Activated B cell treated with CpG ODN at 0.5 μM for 24 hours (primary cell): ENCODE measurements at regions not wholly inside any gene's neighbourhood (a gene's known extent, or its start where the extent isn't known, plus 50 kb on each side); places are given as distances from the start of the nearest gene placed in this dataset.

ENCODE experiments used
- ATAC-seq: fragments of 200-7000 bp; cut with Tn5 transposase; one replicate; pipeline ENCODE4 v1.10.0; 2021; ENCODE audit warnings: low read depth, mild to moderate bottlenecking, moderate library complexity
- CTCF ChIA-PET: fragments of 350-600 bp; sonication (Branson Sonifier 250); formaldehyde crosslinking; loops from one replicate; lab custom pipeline; 2021; ENCODE audit warnings: antibody characterized with exemption; lab: Charles Lee
- POLR2A ChIA-PET: fragments of 350-600 bp; sonication (Branson Sonifier 250); formaldehyde crosslinking; loops from one replicate; lab custom pipeline; 2021; ENCODE audit warnings: antibody characterized with exemption; lab: Charles Lee
- DNase-seq: peaks from one replicate; pipeline ENCODE4 v3.0.0; 2022
- H3K27ac Mint-ChIP-seq: one replicate; pipeline ENCODE4 v1.8.0; 2020; ENCODE audit warnings: mixed read lengths
- H3K27me3 Mint-ChIP-seq: one replicate; pipeline ENCODE4 v1.8.0; 2021; ENCODE audit warnings: mixed read lengths
- H3K36me3 Mint-ChIP-seq: one replicate; pipeline ENCODE4 v1.8.0; 2021; ENCODE audit warnings: low read depth, mixed read lengths
- H3K4me1 Mint-ChIP-seq: one replicate; pipeline ENCODE4 v1.8.0; 2021; ENCODE audit warnings: mixed read lengths
- H3K4me3 Mint-ChIP-seq: one replicate; pipeline ENCODE4 v1.8.0; 2020; ENCODE audit warnings: mild to moderate bottlenecking, mixed read lengths
- H3K9me3 Mint-ChIP-seq: one replicate; pipeline ENCODE4 v1.8.0; 2020; ENCODE audit warnings: mixed read lengths
- intact Hi-C: fragments of 100-400 bp; cut with micrococcal nuclease; formaldehyde crosslinking; loops from one replicate; pipeline ENCODE4 v1.15.1; 2024
- TF ChIP-seq, protein P1 (sequence below): fragments of 200-600 bp; IDR thresholded peaks from one replicate; pipeline ENCODE4 v1.8.0; 2022; ENCODE audit warnings: antibody characterized with exemption, mild to moderate bottlenecking

DNA sequence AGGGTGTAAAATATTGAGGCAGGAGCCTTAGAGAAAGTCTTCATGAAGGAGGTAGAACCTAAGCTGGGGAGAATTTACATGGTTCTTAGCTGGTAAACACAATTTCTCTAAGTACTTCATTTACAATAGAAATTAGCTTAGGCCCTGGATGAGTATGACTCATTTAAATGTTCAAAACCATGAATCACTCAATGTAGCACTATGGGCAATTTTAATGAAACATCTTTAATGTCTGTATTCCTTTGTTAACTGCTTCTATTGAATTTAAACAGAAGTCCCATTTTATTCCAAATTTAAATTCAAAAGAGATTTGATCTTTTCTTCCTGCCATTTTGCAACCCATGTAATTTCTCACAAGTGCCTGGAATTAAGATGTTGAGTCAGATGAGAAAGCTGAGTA lies 252.1 kb downstream of the RFC3 start:
- Mint-ChIP-seq H3K4me1 (no peaks in the 10 kb centered on the region), H3K27ac (no peak overlapping the region), H3K36me3 (no peaks in the 10 kb centered on the region), H3K4me3 (no peak overlapping the region), H3K9me3 (peaks cover 4% of the 10 kb centered on the region), H3K27me3 (no peaks in the 10 kb centered on the region)
- TF ChIP-seq, protein P1, sequence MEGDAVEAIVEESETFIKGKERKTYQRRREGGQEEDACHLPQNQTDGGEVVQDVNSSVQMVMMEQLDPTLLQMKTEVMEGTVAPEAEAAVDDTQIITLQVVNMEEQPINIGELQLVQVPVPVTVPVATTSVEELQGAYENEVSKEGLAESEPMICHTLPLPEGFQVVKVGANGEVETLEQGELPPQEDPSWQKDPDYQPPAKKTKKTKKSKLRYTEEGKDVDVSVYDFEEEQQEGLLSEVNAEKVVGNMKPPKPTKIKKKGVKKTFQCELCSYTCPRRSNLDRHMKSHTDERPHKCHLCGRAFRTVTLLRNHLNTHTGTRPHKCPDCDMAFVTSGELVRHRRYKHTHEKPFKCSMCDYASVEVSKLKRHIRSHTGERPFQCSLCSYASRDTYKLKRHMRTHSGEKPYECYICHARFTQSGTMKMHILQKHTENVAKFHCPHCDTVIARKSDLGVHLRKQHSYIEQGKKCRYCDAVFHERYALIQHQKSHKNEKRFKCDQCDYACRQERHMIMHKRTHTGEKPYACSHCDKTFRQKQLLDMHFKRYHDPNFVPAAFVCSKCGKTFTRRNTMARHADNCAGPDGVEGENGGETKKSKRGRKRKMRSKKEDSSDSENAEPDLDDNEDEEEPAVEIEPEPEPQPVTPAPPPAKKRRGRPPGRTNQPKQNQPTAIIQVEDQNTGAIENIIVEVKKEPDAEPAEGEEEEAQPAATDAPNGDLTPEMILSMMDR = no peak
- CTCF ChIA-PET = no interaction called here
- ATAC-seq = no peak
- no peak for DNase-seq
- intact Hi-C loops = no loop called here
- POLR2A ChIA-PET = no interaction called here

DNA sequence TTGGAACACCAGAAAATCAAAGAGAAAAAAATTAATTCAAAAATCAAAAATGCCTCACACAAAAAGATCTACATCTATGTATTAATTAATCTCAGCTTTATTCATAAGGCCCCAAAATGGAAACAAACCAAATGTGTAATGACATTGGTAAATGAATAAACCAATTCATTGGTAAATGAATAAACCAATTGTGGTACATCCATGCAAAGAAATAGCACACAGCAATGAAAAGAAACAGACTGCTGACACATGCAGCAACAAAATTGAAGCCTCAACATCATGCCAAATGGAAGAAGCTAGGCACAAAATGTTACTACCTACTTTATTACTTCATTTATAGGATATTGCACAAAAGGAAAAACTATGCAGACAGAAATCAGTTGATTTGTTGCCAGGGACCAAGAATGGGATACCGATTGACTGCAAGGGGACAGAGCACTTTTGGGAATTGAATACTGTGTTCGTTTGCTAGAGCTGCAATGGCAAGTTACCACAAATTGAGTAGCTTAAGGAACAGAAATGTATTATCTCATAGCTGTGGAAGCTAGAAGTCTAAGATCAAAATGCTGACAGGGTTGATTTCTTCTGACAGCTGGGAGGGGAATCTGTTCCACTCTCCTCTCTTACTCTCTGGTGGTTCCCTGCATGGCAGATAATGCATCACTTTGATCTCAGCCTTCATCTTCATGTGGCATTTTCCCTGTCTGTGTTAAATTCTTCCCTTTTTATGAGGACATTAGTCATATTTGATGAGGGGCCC lies 252.8 kb downstream of the RFC3 start:
- no peak for ATAC-seq
- CTCF ChIA-PET = no interaction called here

DNA sequence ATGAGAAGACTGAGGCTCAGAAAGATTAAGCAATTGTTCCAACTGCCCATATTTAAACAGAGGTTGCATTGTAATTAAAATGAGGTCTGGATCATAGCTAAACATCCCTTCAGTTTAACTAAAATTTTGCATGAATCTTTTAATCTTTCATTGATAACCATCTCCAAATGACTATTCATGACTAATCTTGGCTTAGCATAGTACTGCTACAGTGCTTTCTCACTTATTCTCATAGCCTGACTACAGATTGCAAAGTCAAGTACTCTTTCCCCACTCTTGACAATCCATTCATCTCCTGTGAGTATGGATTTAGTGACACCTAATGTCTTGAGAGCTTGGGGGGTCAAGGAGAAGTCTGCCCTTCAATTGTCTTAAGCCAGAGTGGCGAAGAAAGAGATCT lies 258.4 kb downstream of the RFC3 start:
- ATAC-seq = no peak
- intact Hi-C loops = no loop called here
- CTCF ChIA-PET = no interaction called here

More for the DNA sequence above, 252.8 kb downstream of the RFC3 start:
- Mint-ChIP-seq H3K9me3 (peaks cover 4% of the 10 kb centered on the region), H3K4me1 (no peaks in the 10 kb centered on the region), H3K27ac (no peak overlapping the region), H3K4me3 (no peak overlapping the region), H3K27me3 (no peaks in the 10 kb centered on the region), H3K36me3 (no peaks in the 10 kb centered on the region)
- POLR2A ChIA-PET = no interaction called here
- TF ChIP-seq, protein P1 = no peak
- intact Hi-C loops = no loop called here
- no peak for DNase-seq

DNA sequence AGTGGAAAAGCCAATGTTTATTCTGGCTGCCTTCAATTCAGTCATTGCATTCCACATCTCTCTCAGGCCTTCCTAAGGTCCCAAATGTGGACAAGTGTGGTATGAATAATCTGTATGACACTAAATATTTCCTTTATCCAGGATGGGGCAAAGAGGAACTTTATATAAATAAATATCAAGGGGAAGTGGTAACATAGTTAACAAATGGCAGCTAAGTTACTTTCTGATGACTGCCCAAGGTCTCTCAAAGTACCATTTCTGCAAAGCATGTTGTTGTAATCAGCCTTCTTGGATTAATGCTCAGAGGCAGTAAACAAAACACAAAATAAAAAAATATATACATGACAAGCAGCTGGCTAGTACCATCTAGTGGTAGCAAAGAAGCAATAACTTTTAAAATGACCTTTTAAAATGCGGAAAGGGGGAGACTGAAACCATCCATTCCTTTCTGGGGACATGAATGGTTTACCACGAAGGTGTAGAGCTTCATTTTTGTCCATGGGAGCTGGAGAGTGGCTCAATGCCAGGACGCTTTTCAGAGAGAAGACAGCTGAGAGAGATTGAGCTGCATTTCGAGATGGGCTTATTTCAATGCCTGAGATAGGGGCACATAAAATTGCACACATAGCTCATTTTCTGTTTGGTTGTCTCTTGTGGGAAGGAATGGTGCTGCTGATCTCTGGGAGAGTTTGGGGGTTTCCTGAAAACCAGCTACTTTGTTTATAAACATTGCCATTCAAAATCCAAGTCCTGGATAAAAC lies 259.2 kb downstream of the RFC3 start:
- DNase-seq (no peak), ATAC-seq (no peak)
- no peaks in the 10 kb centered on the region for H3K36me3 Mint-ChIP-seq
- POLR2A ChIA-PET = no interaction called here
- intact Hi-C loops = no loop called here
- no peaks in the 10 kb centered on the region for H3K4me1 Mint-ChIP-seq
- CTCF ChIA-PET = no interaction called here
- TF ChIP-seq, protein P1 = no peak
- no peak overlapping the region for H3K4me3 Mint-ChIP-seq
- H3K9me3 Mint-ChIP-seq = peaks cover 4% of the 10 kb centered on the region
- no peaks in the 10 kb centered on the region for H3K27me3 Mint-ChIP-seq
- no peak overlapping the region for H3K27ac Mint-ChIP-seq

More for the DNA sequence above, 258.4 kb downstream of the RFC3 start:
- peaks cover 4% of the 10 kb centered on the region for H3K9me3 Mint-ChIP-seq
- no peak overlapping the region for H3K4me3 Mint-ChIP-seq
- no peak for DNase-seq
- H3K36me3 Mint-ChIP-seq = no peaks in the 10 kb centered on the region
- H3K4me1 Mint-ChIP-seq = no peaks in the 10 kb centered on the region
- POLR2A ChIA-PET = no interaction called here
- TF ChIP-seq, protein P1 = no peak
- H3K27ac Mint-ChIP-seq = no peak overlapping the region
- H3K27me3 Mint-ChIP-seq = no peaks in the 10 kb centered on the region

DNA sequence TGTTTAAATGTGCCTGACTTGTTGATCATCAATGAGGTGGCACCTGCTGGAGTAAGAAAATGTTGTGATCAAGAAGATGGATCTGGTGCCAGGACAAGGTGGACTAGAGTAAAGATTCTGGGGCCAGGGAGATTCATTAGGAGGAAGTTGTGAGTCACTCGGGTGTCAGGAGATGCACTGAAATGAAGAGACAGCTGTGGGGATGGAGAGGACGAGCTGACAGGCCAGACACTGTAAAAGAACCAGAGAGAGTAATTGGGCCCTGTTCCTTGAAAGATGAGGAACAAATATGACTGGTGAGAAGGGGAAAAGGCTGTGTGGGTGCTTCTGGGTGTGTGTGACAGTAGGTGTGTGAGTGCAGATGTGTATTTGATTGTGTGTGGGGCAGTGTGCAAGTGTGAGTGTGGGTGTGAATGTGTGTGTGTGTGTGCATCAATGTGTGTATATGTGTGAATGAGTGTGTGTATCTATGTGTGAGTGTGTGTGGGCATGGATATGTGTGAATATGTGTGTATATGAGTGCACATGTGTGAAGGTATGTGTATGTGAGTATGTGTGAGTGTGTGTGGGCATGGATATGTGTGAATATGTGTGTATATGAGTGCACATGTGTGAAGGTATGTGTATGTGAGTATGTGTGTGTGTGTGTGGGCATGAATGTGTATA lies 260.5 kb downstream of the RFC3 start:
- DNase-seq (no peak), ATAC-seq (no peak)
- H3K9me3 Mint-ChIP-seq = peaks cover 4% of the 10 kb centered on the region
- CTCF ChIA-PET = no interaction called here
- no peaks in the 10 kb centered on the region for H3K36me3 Mint-ChIP-seq
- no peak overlapping the region for H3K4me3 Mint-ChIP-seq
- POLR2A ChIA-PET = no interaction called here
- intact Hi-C loops = no loop called here
- H3K4me1 Mint-ChIP-seq = no peaks in the 10 kb centered on the region
- TF ChIP-seq, protein P1 = no peak
- no peak overlapping the region for H3K27ac Mint-ChIP-seq
- no peaks in the 10 kb centered on the region for H3K27me3 Mint-ChIP-seq
